ENCODE measurements at regions not wholly inside any gene's neighbourhood (a gene's known extent, or its start where the extent isn't known, plus 50 kb on each side); places are given as distances from the start of the nearest gene placed in this dataset.

GRCh38 chr21:43281661-43282357, 113.0 kb downstream of the CRYAA start:
- Histone ChIP-seq H3K4me3 (no peak overlapping the region), H3K36me3 (no peaks in the 10 kb centered on the region), H3K9me3 (no peaks in the 10 kb centered on the region), H3K4me1 (peaks cover 0 to 9% (median 0%) of the 10 kb centered on the region in 4 donors), H3K27ac (no peak overlapping the region), H3K27me3 (no peaks in the 10 kb centered on the region)
- DNase-seq = no peak
- no peak for TF ChIP-seq POLR2A (IDR thresholded peaks at IDR 0.05)
- no peak for TF ChIP-seq CTCF (IDR thresholded peaks at IDR 0.05)

GRCh38 chr21:43280949-43281633, 112.3 kb downstream of the CRYAA start:
- TF ChIP-seq CTCF (IDR thresholded peaks at IDR 0.05) (no peak), POLR2A (IDR thresholded peaks at IDR 0.05) (no peak)
- no peaks in the 10 kb centered on the region for H3K27me3 ChIP-seq
- no peaks in the 10 kb centered on the region for H3K36me3 ChIP-seq
- peaks cover 0 to 9% (median 0%) of the 10 kb centered on the region in 4 donors for H3K4me1 ChIP-seq
- H3K9me3 ChIP-seq = no peaks in the 10 kb centered on the region
- no peak overlapping the region for H3K4me3 ChIP-seq
- DNase-seq = no peak
- H3K27ac ChIP-seq = no peak overlapping the region

DNA sequence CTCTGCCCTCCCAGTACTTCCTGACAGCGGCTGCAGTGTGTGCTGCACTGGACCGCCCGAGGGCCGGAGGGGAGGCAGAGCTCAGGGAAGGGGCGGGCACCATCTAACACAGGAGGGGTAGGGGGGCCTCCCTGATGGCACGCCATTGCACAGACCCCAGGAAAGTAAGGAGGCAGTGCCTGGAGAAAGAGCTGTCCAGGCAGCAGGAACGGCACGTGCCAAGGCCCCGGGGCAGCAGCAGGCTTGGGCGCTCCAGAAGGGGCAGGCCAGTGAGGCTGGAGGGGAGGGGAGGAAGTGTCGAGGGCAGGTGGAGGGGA, 110.7 kb downstream of the CRYAA start:
- no peaks in the 10 kb centered on the region for H3K36me3 ChIP-seq
- H3K4me3 ChIP-seq = no peak overlapping the region
- H3K27ac ChIP-seq = no peak overlapping the region
- H3K27me3 ChIP-seq = no peaks in the 10 kb centered on the region
- no peak for TF ChIP-seq CTCF (IDR thresholded peaks at IDR 0.05)
- no peak for TF ChIP-seq POLR2A (IDR thresholded peaks at IDR 0.05)
- no peaks in the 10 kb centered on the region for H3K9me3 ChIP-seq
- H3K4me1 ChIP-seq = peaks cover 0 to 9% (median 1%) of the 10 kb centered on the region in 4 donors
- no peak for DNase-seq

DNA sequence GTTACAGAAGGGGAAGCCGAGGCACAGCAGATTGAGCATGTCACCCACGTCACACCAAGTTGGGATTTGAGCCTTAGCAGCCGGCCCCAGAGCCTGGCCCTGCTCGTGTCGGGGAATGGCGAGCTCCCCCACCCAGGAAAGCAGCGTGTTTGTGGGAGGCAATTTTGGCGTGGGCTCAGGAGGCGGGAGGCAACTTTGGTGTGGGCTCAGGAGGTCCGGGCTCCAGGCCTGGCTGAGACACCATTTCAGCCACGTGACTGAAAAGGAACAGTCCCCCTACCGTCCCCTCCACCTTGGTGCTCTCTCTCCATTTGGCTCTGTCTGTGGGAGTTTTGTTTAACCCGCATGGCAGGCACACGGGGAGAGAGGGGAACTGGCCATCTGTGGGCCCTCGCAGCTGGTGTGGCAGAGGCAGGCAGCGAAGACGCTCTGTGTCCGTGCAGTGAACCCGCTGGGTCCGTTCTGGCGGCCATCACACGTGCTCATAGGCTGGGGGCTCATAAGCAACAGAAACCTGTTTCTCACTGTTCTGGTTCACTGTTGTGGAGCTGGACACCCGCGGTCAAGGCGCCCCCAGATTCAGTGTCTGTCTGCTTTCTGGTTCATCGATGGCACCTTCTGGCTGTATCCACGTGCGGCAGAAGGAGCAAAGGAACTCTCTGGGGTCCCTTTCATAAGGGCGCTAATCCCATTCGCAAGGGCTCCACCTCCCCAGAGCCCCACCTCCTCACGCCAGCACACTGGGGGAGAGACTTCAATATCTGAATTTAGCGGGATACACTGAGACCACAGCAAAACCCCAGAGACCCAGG, 110.2 kb downstream of the CRYAA start:
- Histone ChIP-seq H3K9me3 (no peaks in the 10 kb centered on the region), H3K27me3 (no peaks in the 10 kb centered on the region), H3K4me3 (no peak overlapping the region), H3K27ac (no peak overlapping the region), H3K4me1 (peaks cover 0 to 9% (median 1%) of the 10 kb centered on the region in 4 donors), H3K36me3 (no peaks in the 10 kb centered on the region)
- no peak for DNase-seq
- no peak for TF ChIP-seq CTCF (IDR thresholded peaks at IDR 0.05)
- no peak for TF ChIP-seq POLR2A (IDR thresholded peaks at IDR 0.05)

- Histone ChIP-seq H3K4me3 (no peak overlapping the region), H3K4me1 (peaks cover 0 to 9% (median 1%) of the 10 kb centered on the region in 4 donors), H3K36me3 (no peaks in the 10 kb centered on the region), H3K9me3 (no peaks in the 10 kb centered on the region), H3K27ac (no peak overlapping the region), H3K27me3 (no peaks in the 10 kb centered on the region)
- no peak for DNase-seq
- TF ChIP-seq CTCF (IDR thresholded peaks at IDR 0.05) = no peak
- no peak for TF ChIP-seq POLR2A (IDR thresholded peaks at IDR 0.05)
Observed at GRCh38 chr21:43278359-43278758, 109.6 kb downstream of the CRYAA start.
